GM12873 (cell line): ENCODE measurements at regions not wholly inside any gene's neighbourhood (a gene's known extent, or its start where the extent isn't known, plus 50 kb on each side); places are given as distances from the start of the nearest gene placed in this dataset.

ENCODE experiments used
- CTCF ChIP-seq: IDR thresholded peaks from 2 replicates; pipeline ENCODE4 v1.5.1; 2012; ENCODE audit warnings: low read depth, mild to moderate bottlenecking, moderate library complexity, low read length, control low read depth; ENCODE audit not compliant: insufficient read depth; ENCODE audit errors: missing control alignments

DNA sequence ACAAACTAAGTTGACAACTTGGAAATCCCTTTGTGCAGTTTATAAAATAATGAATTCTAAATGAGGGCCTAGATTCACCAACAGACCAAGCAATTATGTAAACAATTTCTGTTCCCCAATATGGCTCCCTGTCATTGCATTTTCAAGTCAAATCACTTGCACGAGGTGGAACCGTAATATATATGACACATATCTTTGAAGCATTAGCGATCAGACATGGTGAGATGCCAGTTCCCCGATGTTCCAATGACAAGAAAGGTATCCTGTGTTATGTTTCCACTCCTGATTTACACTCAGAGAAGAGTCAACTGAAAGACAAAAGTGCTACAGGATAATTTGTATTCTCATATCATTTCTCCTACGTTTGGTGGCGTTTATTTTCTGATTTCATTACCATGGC, 108.5 kb upstream of the TDRD3 start:
- no peak for TF ChIP-seq CTCF

DNA sequence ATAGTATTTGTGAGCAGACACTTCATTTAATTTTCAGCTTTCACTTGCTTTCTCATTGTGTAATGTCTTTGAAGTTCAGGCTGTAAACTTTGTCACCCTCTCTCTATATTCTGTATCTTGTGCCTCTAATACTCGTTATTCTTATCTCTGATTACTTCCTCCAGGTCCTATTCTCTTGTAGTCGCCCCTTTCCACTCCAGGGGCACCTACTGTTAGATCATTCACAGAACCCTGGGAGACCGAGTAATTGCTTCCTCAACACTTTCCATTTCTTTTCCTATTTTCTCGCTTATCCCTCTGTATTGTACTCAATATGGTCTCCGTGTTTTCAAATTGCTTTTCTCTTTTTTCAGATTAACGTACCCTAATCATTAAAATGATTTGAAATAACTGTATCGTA, 93.9 kb upstream of the TDRD3 start:
- no peak for TF ChIP-seq CTCF

DNA sequence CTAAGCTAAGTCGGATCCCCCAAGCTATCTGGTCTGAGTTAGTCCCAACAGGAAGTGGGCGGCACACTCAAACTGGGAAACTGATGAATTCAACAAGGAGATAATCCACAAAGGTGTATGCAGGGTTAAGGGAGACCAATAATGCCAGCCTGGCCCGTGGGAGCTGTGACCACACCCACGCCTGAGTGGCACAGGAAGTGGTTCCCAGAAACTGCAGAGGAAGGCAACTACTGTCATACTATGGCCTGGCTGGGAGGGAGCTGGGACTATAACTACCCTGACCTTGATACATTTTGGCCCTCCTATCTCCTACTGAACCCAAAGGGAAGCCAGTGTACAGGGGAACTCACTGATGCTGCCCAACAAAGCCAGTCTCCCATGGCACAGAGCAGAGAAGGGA, 85.5 kb upstream of the TDRD3 start:
- TF ChIP-seq CTCF = no peak

DNA sequence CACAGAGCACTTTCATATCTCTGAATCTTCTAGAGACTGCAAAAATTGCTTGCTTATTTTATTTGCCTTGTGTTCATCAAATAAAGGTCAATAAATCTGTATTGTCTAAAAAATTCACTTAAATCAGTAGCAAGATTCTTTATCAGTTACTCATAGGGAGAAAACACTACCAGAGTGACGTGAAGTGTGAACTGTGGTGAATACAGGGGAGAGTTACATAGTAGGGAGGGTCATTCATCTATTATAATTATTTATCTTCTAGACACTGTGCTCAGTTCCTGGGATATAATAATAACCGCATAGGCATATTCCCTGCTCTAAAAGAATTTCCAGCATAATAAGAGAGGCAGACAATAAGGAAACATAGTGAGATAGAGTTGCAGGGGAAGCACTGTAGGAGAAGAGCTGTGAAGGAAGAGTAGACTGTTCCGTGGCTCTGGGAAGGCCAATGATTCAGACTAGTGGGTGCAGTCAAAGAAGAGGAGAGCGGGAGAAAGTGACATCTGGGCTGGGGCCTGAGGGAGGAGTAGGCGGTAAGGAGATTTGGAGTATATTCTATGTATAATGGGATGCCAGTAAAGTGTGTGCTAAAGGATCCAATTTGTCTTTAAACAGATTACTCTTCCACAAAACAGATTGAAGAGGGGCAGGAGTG, 84.0 kb upstream of the TDRD3 start:
- TF ChIP-seq CTCF = no peak

DNA sequence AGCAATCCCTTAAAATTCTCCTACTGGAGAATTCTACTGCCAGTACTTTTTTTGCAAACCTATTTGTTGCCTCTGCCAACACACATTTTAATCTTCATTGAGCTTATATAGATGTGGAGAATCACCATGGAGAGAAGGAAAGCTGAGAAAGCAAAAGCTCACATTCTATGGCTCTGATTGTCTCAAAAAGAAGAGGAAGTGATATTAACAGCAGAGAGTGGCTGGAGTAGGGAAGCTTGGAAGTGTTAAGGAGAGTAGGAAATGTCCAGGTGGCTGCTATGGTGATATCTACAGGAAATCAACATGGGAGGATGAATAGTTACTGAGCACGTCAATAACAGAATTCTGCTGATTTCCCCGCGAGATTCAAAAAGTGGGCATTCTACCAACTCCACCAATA, 78.8 kb upstream of the TDRD3 start:
- no peak for TF ChIP-seq CTCF

DNA sequence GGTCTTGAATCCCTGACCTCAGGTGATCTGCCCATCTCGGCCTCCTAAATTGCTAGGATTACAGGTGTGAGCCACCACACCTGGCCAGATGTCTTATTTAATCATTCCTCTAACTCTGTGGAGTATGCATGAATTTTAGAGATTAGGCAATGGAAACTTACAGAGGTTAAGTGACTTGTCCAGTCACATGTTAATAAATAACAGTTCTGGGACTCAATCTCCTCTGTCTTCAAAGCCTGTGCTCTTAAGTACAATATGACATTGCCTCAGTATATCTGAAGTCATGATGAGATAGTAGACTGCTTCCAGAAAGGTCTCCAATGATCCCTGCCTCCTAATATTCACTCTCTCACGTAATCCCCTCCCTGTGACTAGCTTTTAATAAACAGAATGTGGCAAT, 72.9 kb upstream of the TDRD3 start:
- TF ChIP-seq CTCF = no peak

DNA sequence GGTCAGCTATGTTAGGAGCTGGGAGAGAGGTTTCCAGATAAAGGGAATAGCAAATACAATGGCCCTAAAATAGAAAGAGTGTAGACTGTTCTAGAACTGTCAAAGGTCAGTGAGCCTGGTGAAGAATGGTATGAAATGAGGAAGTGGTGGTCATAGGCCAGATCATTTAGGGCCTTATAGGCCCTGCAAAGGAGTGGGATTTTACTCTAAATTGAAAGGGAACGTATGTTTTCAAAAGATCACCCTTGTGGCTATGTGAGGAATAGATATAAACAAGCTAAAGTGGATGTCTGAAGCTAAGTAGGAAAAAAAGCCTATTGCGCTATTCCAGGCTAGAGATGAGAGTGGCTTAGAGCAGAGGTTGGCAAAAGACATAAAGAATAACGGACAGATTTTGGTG, 70.7 kb upstream of the TDRD3 start:
- TF ChIP-seq CTCF = no peak
